NCI-H345 treated with DMSO at 0.1 percent for 48 hours (cell line): ENCODE measurements at regions not wholly inside any gene's neighbourhood (a gene's known extent, or its start where the extent isn't known, plus 50 kb on each side); places are given as distances from the start of the nearest gene placed in this dataset.
"Not testable (repeated sequence)": the region's sequence is repeated elsewhere in the genome, so short reads cannot be mapped to it uniquely, and the experiment has no call there.

ENCODE experiments used
- DNase-seq: peaks from one replicate; lab custom pipeline; 2025; ENCODE audit not compliant: unreplicated experiment; lab: John Stamatoyannopoulos, UW

DNA sequence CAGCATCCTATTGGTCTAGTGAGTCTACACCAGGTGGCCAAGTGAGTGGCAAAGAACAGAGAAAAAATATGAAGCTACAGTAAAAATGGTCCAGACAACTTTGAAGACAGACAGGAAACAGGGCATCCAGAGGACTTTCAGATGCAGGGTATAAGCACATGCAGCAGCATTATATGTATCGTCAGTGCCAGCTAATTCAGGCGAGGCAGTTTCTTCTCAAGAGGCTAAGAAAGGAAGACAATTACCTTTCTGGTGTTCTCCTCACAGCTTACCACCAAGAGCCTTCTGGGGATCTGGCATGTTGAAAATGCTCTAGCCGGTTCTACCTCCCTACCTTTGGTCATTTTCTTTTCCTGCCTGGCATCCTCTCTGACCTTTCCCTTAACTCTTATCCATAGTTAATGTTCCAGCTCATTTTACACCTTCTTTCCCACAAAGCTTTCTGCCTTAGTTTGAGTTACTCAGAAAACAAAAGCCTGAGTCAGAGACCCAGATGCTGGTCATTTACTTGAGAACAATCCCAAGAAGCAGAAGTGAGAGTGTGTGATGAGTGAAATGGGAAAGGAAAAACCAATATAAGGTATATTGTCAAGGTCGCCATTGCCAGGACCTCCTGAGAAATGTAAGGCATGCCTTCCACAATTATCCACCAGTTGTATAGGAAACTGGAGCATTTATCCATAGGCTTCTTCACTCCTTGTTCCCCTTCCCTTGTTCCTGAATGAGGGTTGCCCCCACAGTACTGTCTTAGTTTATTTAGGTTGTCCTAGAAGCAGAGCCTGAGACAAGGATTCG lies 444.1 kb downstream of the PLPP3 start:
- DNase-seq = no peak

GRCh38 chr1:56133522-56134472 lies 445.6 kb downstream of the PLPP3 start:
- DNase-seq = no peak

- no peak for DNase-seq
Measured at GRCh38 chr1:56132520-56132919, 446.8 kb downstream of the PLPP3 start.

- no peak for DNase-seq
Measured at GRCh38 chr1:56129837-56130236, 449.5 kb downstream of the PLPP3 start.

DNA sequence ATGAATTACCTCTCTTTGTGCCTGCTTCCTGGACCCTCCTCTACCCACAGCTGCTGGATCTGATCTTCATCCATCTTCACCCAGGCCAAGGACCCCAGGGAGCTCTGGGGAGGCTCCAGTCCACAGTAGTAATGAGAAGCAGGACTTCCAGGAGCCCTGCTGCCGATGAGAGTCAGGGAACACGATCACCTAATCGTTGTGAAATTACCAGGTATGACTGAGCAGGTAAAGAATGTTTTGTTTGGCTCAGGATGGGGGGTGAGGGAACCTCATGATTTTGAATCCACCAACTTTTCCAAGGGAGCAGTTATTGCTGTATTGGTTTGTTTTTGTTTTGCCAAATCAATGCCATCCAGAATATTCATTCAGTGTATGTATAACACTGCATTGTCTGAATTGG lies 454.0 kb downstream of the PLPP3 start:
- no peak for DNase-seq

DNA sequence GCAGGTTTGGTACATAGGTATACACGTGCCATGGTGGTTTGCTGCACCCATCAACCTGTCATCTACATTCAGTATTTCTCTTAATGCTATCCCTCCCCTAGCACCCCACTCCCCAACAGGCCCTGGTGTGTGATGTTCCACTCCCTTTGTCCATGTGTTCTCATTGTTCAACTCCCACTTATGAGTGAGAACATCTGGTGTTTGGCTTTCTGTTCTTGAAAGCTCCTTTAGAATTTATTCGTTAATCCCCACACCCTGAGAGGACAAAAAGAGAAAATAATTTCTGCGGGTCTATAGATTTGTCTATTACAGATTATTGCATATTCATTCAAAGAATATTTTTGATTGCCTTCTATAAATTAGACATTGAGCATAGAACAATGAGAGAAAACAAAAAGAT lies 455.5 kb downstream of the PLPP3 start:
- DNase-seq = no peak

DNA sequence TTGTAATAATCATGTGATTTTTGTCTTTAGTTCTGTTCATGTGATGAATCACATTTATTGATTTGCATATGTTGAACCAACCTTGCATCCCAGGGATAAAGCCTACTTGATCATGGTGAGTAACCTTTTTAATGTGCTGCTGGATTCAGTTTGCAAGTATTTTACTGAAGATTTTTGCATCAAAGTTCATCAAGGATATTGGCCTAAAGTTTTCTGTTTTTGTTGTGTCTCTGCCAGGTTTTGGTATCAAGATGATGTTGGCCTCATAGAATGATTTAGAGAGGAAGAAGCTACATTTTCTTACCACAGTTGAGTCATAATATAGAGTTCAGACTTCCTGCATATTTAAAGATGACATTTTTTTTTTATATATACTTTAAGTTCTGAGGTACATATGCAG lies 455.9 kb downstream of the PLPP3 start:
- DNase-seq = no peak

DNA sequence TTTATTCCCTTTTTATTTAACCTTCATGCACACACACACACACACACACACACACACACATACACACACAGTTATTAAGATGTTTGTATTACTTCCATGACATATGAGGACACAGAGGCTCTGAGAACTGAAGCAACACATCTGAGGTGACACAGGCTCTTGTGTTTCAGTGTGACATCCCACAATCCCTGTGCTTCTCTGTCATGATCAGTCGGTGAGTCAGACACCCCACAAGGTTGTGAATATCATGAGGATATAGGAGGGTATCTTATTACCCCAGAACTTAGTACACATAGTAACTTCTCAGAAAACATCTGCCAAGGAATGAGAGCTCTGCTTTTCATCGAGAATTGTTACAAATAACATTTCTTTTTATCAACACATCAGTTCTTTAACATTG lies 459.3 kb downstream of the PLPP3 start:
- no peak for DNase-seq

DNA sequence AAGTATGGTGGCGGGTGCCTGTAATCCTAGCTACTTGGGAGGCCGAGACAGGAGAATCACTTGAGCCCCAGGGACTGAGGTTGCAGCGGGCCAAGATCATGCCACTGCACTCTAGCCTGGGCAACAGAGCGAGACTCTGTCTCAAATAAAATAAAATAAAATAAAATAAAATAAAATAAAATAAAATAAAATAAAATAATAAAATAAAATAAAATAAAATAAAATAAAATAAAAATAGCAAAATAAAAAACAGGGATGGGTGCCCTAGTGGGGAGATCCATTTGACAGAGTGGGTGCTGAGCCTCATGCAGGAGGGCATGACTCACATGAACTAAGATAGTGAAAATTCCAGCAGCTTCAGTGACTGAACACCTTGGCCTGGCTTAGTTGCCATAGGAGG lies 460.7 kb downstream of the PLPP3 start:
- not testable (repeated sequence) for DNase-seq

DNA sequence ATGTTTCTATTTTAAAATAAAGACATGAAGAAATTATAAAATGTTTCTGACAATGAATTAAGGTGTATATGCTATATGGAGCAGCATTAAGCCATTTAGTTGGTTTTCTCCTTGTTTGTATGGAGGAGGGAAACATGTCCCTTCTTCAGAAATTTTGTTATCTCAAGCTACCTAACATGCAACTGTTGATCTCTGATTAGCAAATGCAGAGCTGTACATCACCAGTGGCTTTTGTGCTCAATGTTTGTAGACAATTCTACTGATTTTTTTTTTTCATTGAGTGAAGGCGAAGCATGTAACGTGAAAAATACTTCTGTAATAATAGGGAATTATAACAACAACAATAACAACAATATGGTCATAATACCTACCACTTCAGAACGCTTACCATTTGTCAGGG lies 463.7 kb downstream of the PLPP3 start:
- DNase-seq = no peak

- no peak for DNase-seq
Measured at GRCh38 chr1:56113679-56114078, 465.7 kb downstream of the PLPP3 start.

GRCh38 chr1:56107275-56107638 lies 472.1 kb downstream of the PLPP3 start:
- no peak for DNase-seq

- DNase-seq = peak; percentile 11
Measured at GRCh38 chr1:56106531-56107274, 472.7 kb downstream of the PLPP3 start.

DNA sequence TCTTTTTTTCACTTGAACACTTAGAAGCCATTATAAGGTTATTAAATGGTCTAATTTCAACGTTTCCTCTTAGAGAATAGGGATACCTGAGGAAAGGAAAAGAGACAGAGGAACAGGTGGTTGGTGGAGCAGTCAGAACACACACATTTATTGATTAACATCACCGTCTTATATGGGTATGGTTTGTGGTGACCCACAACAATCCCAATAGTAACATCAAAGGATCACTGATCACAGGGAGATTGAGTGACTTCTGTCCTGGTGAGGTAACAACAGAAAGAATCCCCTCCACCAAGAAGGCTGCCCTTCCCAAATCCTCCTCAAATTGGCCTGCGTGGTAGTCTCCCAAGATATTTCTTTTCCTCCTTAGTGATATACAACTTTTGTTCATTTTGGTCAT lies 474.0 kb downstream of the PLPP3 start:
- DNase-seq = no peak

- no peak for DNase-seq
Measured at GRCh38 chr1:56099766-56100265, 479.5 kb downstream of the PLPP3 start.

- DNase-seq = no peak
Measured at GRCh38 chr1:56098946-56099345, 480.4 kb downstream of the PLPP3 start.

GRCh38 chr1:56097713-56098112 lies 481.6 kb downstream of the PLPP3 start:
- DNase-seq = no peak

- DNase-seq = no peak
Measured at GRCh38 chr1:56095696-56096665, 483.4 kb downstream of the PLPP3 start.

DNA sequence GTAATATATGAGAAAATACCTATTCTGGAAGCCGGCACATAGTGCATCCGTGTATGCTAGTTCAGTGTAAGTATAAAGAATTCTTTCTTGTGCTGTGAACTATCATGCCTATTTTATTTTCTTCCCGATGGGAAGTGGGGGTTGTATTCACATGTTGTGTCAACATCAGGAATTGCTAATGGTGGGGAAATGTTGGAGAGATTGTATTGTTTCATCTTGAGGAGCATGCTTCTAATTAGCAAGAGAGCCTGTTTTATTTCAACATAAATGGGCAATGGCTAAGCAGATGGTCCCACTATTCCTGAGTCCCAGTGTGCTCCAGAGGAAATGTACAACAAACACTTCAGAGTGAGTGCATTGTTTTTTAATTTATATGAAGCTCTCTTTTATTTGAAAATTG lies 485.2 kb downstream of the PLPP3 start:
- DNase-seq = no peak
